Lower lobe of right lung (tissue), 2 donors: ENCODE measurements at regions not wholly inside any gene's neighbourhood (a gene's known extent, or its start where the extent isn't known, plus 50 kb on each side); places are given as distances from the start of the nearest gene placed in this dataset.
"Not testable (repeated sequence)": the region's sequence is repeated elsewhere in the genome, so short reads cannot be mapped to it uniquely, and the experiment has no call there.

Source experiments
- ATAC-seq, 2 donors: fragments of 200-7000 bp; cut with Tn5 transposase; one replicate each; pipeline ENCODE4 v1.9.1; 2020 to 2022; ENCODE audit warnings: mild to moderate bottlenecking in 2 of 2, moderate library complexity in 2 of 2
- DNase-seq: peaks from one replicate; pipeline ENCODE4 v3.0.0-alpha.2; 2020
- H3K27ac ChIP-seq: fragments of 200-600 bp; one replicate; pipeline ENCODE4 v1.8.0; 2022
- H3K27me3 ChIP-seq: fragments of 200-600 bp; one replicate; pipeline ENCODE4 v1.8.0; 2022; ENCODE audit warnings: low read depth
- H3K36me3 ChIP-seq: fragments of 200-600 bp; one replicate; pipeline ENCODE4 v1.8.0; 2022; ENCODE audit warnings: mild to moderate bottlenecking
- H3K4me1 ChIP-seq: fragments of 200-600 bp; one replicate; pipeline ENCODE4 v1.8.0; 2022
- H3K4me3 ChIP-seq: fragments of 200-600 bp; one replicate; pipeline ENCODE4 v1.8.0; 2022; ENCODE audit warnings: mild to moderate bottlenecking
- H3K9me3 ChIP-seq: fragments of 200-600 bp; one replicate; pipeline ENCODE4 v1.8.0; 2022
- intact Hi-C: fragments of 100-400 bp; cut with DNase I; formaldehyde crosslinking; loops from one replicate; pipeline ENCODE4 v1.11.0; 2022
- TF ChIP-seq, protein P1 (sequence below): fragments of 200-600 bp; IDR thresholded peaks from one replicate; pipeline ENCODE4 v1.8.0; 2022; ENCODE audit warnings: antibody characterized with exemption, mild to moderate bottlenecking
- donor health status: DM: no; HTN: yes; CAD: no; lungs with severe emphysema.

GRCh38 chr2:188693771-188694170 lies 280.4 kb upstream of the COL3A1 start:
- ATAC-seq (no peak), DNase-seq (no peak)
- intact Hi-C loops, result no loop called here
- TF ChIP-seq, protein P1, sequence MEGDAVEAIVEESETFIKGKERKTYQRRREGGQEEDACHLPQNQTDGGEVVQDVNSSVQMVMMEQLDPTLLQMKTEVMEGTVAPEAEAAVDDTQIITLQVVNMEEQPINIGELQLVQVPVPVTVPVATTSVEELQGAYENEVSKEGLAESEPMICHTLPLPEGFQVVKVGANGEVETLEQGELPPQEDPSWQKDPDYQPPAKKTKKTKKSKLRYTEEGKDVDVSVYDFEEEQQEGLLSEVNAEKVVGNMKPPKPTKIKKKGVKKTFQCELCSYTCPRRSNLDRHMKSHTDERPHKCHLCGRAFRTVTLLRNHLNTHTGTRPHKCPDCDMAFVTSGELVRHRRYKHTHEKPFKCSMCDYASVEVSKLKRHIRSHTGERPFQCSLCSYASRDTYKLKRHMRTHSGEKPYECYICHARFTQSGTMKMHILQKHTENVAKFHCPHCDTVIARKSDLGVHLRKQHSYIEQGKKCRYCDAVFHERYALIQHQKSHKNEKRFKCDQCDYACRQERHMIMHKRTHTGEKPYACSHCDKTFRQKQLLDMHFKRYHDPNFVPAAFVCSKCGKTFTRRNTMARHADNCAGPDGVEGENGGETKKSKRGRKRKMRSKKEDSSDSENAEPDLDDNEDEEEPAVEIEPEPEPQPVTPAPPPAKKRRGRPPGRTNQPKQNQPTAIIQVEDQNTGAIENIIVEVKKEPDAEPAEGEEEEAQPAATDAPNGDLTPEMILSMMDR, result no peak
- Histone ChIP-seq H3K4me3 (no peak overlapping the region), H3K4me1 (no peaks in the 10 kb centered on the region), H3K27ac (no peak overlapping the region), H3K36me3 (no peaks in the 10 kb centered on the region), H3K9me3 (no peaks in the 10 kb centered on the region), H3K27me3 (no peaks in the 10 kb centered on the region)

GRCh38 chr2:188695953-188696352 lies 278.2 kb upstream of the COL3A1 start:
- H3K27me3 ChIP-seq, result no peaks in the 10 kb centered on the region
- no peak overlapping the region for H3K4me3 ChIP-seq
- H3K27ac ChIP-seq, result no peak overlapping the region
- TF ChIP-seq, protein P1, result no peak
- intact Hi-C loops, result no loop called here
- ATAC-seq (no peak), DNase-seq (no peak)
- H3K36me3 ChIP-seq, result no peaks in the 10 kb centered on the region
- no peaks in the 10 kb centered on the region for H3K9me3 ChIP-seq
- H3K4me1 ChIP-seq, result no peaks in the 10 kb centered on the region

DNA sequence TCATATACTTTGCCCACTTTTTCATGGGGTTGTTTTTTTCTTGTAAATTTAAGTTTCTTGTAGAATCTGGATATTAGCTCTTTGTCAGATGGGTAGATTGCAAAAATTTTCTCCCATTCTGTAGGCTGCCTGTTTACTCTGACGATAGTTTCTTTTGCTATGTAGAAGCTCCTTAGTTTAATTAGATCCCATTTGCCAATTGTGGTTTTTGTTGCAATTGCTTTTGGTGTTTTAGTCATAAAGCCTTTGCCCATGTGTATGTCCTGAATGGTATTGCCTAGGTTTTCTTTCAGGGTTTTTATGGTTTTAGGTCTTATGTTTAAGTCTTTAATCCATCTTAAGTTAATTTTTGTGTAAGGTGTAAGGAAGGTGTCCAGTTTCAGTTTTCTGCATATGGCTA lies 276.0 kb upstream of the COL3A1 start:
- H3K27ac ChIP-seq, intact Hi-C loops, H3K4me3 ChIP-seq, H3K4me1 ChIP-seq, DNase-seq, ATAC-seq, H3K9me3 ChIP-seq, H3K27me3 ChIP-seq, H3K36me3 ChIP-seq: not testable (repeated sequence)

DNA sequence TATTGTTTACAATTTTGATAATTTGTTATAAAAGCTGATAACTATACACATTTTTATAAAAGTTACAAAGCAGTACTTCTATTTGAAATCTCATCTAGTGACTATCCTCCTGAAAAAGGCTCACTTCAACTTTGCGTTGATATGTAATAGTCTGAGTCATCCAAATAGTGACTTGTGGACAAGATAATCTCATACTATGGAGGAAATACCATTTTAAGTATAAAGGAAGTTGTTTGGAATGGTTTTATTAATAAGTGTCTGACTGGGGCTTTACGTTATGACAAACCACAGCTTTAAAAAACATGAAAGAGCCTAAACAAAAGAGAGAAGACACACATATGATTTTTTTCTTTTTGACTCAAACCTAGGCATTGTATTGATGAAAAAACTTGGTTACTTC lies 272.3 kb upstream of the COL3A1 start:
- intact Hi-C loops, result no loop called here
- Histone ChIP-seq H3K27ac (no peak overlapping the region), H3K4me3 (no peak overlapping the region), H3K4me1 (no peaks in the 10 kb centered on the region), H3K36me3 (no peaks in the 10 kb centered on the region), H3K9me3 (no peaks in the 10 kb centered on the region), H3K27me3 (no peaks in the 10 kb centered on the region)
- TF ChIP-seq, protein P1, result no peak
- DNase-seq (no peak), ATAC-seq (no peak)

DNA sequence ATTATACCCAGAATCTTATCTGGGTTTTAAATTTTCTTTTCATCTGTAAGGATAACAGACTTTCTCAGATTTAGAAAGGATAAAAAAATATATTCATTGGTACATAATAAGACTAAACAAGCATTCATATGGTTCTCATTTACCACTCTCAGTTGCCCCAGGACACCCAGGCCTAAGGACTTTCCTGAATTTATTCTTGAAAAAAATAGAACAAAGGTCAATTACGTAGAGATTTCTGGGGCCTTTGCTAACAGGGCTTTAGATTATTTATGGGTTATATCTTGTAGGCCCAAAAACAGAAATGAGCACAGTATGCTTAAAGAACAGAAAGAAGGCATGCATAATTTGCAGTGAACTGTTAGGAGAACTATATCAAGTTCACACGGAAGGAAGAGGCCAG lies 269.0 kb upstream of the COL3A1 start:
- ATAC-seq, result no peak

GRCh38 chr2:188713961-188714360 lies 260.2 kb upstream of the COL3A1 start:
- H3K27ac ChIP-seq, result no peak overlapping the region
- peaks cover 3% of the 10 kb centered on the region for H3K9me3 ChIP-seq
- no peaks in the 10 kb centered on the region for H3K36me3 ChIP-seq
- TF ChIP-seq, protein P1, result no peak
- no peaks in the 10 kb centered on the region for H3K27me3 ChIP-seq
- intact Hi-C loops, result no loop called here
- DNase-seq (no peak), ATAC-seq (no peak)
- no peak overlapping the region for H3K4me3 ChIP-seq
- no peaks in the 10 kb centered on the region for H3K4me1 ChIP-seq

More for the DNA sequence above, 269.0 kb upstream of the COL3A1 start:
- no peak overlapping the region for H3K4me3 ChIP-seq
- no peak overlapping the region for H3K27ac ChIP-seq
- no peak for DNase-seq
- no peaks in the 10 kb centered on the region for H3K27me3 ChIP-seq
- intact Hi-C loops, result no loop called here
- TF ChIP-seq, protein P1, result no peak
- no peaks in the 10 kb centered on the region for H3K36me3 ChIP-seq
- H3K9me3 ChIP-seq, result peaks cover 3% of the 10 kb centered on the region
- H3K4me1 ChIP-seq, result no peaks in the 10 kb centered on the region
